OCI-LY7 (cell line): ENCODE measurements at regions not wholly inside any gene's neighbourhood (a gene's known extent, or its start where the extent isn't known, plus 50 kb on each side); places are given as distances from the start of the nearest gene placed in this dataset.

Experiments used
- EZH2phosphoT487 ChIP-seq: fragments of 200-600 bp; sonication (generic); IDR thresholded peaks from 2 replicates; pipeline ENCODE4 v1.6.1; 2018; ENCODE audit warnings: low read depth, borderline replicate concordance, mild to moderate bottlenecking, mixed run types, antibody characterized with exemption, low read length, moderate library complexity, mixed read lengths
- TF ChIP-seq, protein P1 (sequence below): fragments of 200-600 bp; sonication (generic); conservative IDR thresholded peaks from 2 replicates; pipeline ENCODE4 v1.5.1; 2014; ENCODE audit warnings: mild to moderate bottlenecking, antibody characterized with exemption, low read length, moderate library complexity, mixed read lengths

DNA sequence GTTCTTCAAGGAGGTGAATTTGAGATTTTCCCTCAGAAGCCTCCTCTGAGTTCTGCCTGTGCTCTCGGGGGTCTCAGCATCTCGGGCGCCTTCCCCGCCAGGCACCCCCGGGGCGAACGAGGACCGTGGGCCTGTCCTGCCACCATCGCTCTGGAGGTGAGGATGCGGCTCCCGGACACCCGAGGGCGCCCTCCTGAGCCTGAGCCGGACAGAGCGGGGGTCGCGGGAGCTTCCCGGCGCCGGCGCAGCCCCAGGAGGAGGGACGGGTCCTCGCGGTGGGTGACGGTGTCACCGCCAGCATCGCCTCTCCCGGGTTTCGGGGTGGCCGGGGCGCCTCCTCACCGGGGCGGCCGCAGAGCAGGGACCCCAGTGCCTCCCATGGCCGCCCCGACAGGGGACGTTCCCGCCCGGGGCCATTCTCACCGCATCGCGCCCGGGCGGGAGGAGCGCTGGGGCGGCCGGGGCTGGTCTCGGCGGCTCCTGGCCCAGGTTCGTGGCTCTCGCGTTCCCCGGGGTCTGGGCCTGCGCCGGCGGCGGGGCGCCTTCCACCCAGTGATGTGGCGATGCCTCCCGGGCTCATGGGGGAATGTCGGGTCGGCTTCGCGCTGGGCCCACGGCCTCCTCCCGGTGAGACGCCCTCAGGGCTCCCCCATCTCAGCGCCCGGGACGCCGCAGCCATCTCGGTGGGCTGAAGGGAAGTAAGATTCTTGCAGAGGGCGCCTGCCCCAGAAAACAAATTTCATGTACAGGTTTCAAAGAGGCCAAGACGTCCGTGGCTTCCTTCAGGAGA is 210.5 kb downstream of the ERMARD start:
- TF ChIP-seq, protein P1, sequence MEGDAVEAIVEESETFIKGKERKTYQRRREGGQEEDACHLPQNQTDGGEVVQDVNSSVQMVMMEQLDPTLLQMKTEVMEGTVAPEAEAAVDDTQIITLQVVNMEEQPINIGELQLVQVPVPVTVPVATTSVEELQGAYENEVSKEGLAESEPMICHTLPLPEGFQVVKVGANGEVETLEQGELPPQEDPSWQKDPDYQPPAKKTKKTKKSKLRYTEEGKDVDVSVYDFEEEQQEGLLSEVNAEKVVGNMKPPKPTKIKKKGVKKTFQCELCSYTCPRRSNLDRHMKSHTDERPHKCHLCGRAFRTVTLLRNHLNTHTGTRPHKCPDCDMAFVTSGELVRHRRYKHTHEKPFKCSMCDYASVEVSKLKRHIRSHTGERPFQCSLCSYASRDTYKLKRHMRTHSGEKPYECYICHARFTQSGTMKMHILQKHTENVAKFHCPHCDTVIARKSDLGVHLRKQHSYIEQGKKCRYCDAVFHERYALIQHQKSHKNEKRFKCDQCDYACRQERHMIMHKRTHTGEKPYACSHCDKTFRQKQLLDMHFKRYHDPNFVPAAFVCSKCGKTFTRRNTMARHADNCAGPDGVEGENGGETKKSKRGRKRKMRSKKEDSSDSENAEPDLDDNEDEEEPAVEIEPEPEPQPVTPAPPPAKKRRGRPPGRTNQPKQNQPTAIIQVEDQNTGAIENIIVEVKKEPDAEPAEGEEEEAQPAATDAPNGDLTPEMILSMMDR = no peak
- TF ChIP-seq EZH2phosphoT487 = no peak
